HEK293 (cell line): ENCODE measurements at regions not wholly inside any gene's neighbourhood (a gene's known extent, or its start where the extent isn't known, plus 50 kb on each side); places are given as distances from the start of the nearest gene placed in this dataset.

Experiments used
- CTCF ChIA-PET: fragments of 350-600 bp; formaldehyde crosslinking; extraction: SDS; loops from one replicate; lab custom pipeline; 2021; ENCODE audit warnings: antibody characterized with exemption; lab: Yijun Ruan, JAX
- POLR2A ChIA-PET: fragments of 300-600 bp; formaldehyde crosslinking; extraction: SDS; loops from one replicate; lab custom pipeline; 2020; ENCODE audit warnings: antibody characterized with exemption, inconsistent platforms; lab: Yijun Ruan, JAX
- H3K27ac ChIP-seq: fragments of 200-500 bp; sonication (Bioruptor generic); 2 replicates; pipeline ENCODE4 v1.5.1; 2014; ENCODE audit warnings: low read depth, low read length, control low read depth, inconsistent platforms; ENCODE audit errors: extremely low read depth
- H3K36me3 ChIP-seq, 2 experiments: fragments of 200-500 bp in 1 of 2; sonication (Bioruptor generic) in 1 of 2; 1 replicate in 1 of 2; 2 replicates in 1 of 2; pipeline ENCODE4 v1.5.1; 2014 to 2017; ENCODE audit warnings: inconsistent platforms in 2 of 2, low read length in 2 of 2; ENCODE audit not compliant: control insufficient read depth in 2 of 2, insufficient read depth in 1 of 2
- H3K4me1 ChIP-seq: fragments of 200-500 bp; sonication (Bioruptor generic); 2 replicates; pipeline ENCODE4 v1.5.1; 2014; ENCODE audit warnings: mild to moderate bottlenecking, low read length, inconsistent platforms; ENCODE audit not compliant: control insufficient read depth, insufficient read depth
- H3K4me3 ChIP-seq: 2 replicates; pipeline ENCODE4 v1.5.1; 2011; ENCODE audit warnings: low read depth, mild to moderate bottlenecking, control low read depth, low read length, moderate library complexity
- H3K9me3 ChIP-seq: fragments of 200-500 bp; sonication (Bioruptor generic); 2 replicates; pipeline ENCODE4 v1.5.1; 2014; ENCODE audit warnings: low read depth, low read length, inconsistent platforms; ENCODE audit not compliant: control insufficient read depth, insufficient read depth
- HOXC10 ChIP-seq: sonication (generic); formaldehyde crosslinking; IDR thresholded peaks from 2 replicates; pipeline ENCODE4 v1.8.1; 2023; ENCODE audit warnings: mild to moderate bottlenecking, missing genetic modification reagents
- KLF16 ChIP-seq: fragments of 450-650 bp; formaldehyde crosslinking; IDR thresholded peaks from 2 replicates; pipeline ENCODE4 v1.5.1; 2017; ENCODE audit warnings: missing biosample characterization, missing genetic modification characterization
- KLF7 ChIP-seq: fragments of 450-650 bp; formaldehyde crosslinking; IDR thresholded peaks from 2 replicates; pipeline ENCODE4 v1.5.1; 2016; ENCODE audit warnings: missing biosample characterization, missing genetic modification characterization, borderline replicate concordance
- KLF9 ChIP-seq: fragments of 450-650 bp; formaldehyde crosslinking; IDR thresholded peaks from 2 replicates; pipeline ENCODE4 v1.5.1; 2016; ENCODE audit warnings: missing biosample characterization, missing genetic modification characterization, low read depth
- SCRT1 ChIP-seq: fragments of 450-650 bp; formaldehyde crosslinking; IDR thresholded peaks from 2 replicates; pipeline ENCODE4 v1.5.1; 2016; ENCODE audit warnings: missing biosample characterization, missing genetic modification characterization, borderline replicate concordance
- SP7 ChIP-seq: fragments of 450-650 bp; formaldehyde crosslinking; IDR thresholded peaks from 2 replicates; pipeline ENCODE4 v1.5.1; 2016; ENCODE audit warnings: missing biosample characterization, missing genetic modification characterization
- ZBTB1 ChIP-seq: fragments of 450-650 bp; formaldehyde crosslinking; IDR thresholded peaks from 2 replicates; pipeline ENCODE4 v1.5.1; 2016; ENCODE audit warnings: missing biosample characterization, missing genetic modification characterization
- ZBTB6 ChIP-seq: fragments of 450-650 bp; formaldehyde crosslinking; IDR thresholded peaks from 2 replicates; pipeline ENCODE4 v1.5.1; 2017; ENCODE audit warnings: missing biosample characterization, missing genetic modification characterization
- ZBTB7A ChIP-seq: fragments of 450-650 bp; formaldehyde crosslinking; IDR thresholded peaks from 2 replicates; pipeline ENCODE4 v1.5.1; 2016; ENCODE audit warnings: low read depth, missing biosample characterization, missing genetic modification characterization
- ZEB2 ChIP-seq: fragments of 450-650 bp; formaldehyde crosslinking; IDR thresholded peaks from 2 replicates; pipeline ENCODE4 v1.5.1; 2016; ENCODE audit warnings: missing biosample characterization, missing genetic modification characterization
- ZFP69B ChIP-seq: fragments of 450-650 bp; formaldehyde crosslinking; IDR thresholded peaks from 2 replicates; pipeline ENCODE4 v1.5.1; 2016; ENCODE audit warnings: missing biosample characterization, missing genetic modification characterization
- ZNF121 ChIP-seq: fragments of 450-650 bp; formaldehyde crosslinking; IDR thresholded peaks from 2 replicates; pipeline ENCODE4 v1.5.1; 2016; ENCODE audit warnings: missing biosample characterization, missing genetic modification characterization
- ZNF184 ChIP-seq: fragments of 450-650 bp; IDR thresholded peaks from 2 replicates; pipeline ENCODE4 v1.5.1; 2018; ENCODE audit warnings: missing biosample characterization, mild to moderate bottlenecking, missing genetic modification characterization
- ZNF19 ChIP-seq: fragments of 450-650 bp; formaldehyde crosslinking; IDR thresholded peaks from 2 replicates; pipeline ENCODE4; 2016; ENCODE audit warnings: missing biosample characterization, missing genetic modification characterization, low read depth
- ZNF23 ChIP-seq: fragments of 450-650 bp; formaldehyde crosslinking; IDR thresholded peaks from 2 replicates; pipeline ENCODE4 v1.5.1; 2016; ENCODE audit warnings: missing biosample characterization, missing genetic modification characterization, borderline replicate concordance
- ZNF24 ChIP-seq: fragments of 450-650 bp; formaldehyde crosslinking; IDR thresholded peaks from 2 replicates; pipeline ENCODE4 v1.5.1; 2016; ENCODE audit warnings: missing biosample characterization, missing genetic modification characterization
- ZNF302 ChIP-seq: fragments of 450-650 bp; formaldehyde crosslinking; IDR thresholded peaks from 2 replicates; pipeline ENCODE4 v1.5.1; 2016; ENCODE audit warnings: missing biosample characterization, missing genetic modification characterization, low read depth
- ZNF341 ChIP-seq: fragments of 450-650 bp; formaldehyde crosslinking; IDR thresholded peaks from 2 replicates; pipeline ENCODE4; 2016; ENCODE audit warnings: low read depth, missing biosample characterization, missing genetic modification characterization
- ZNF350 ChIP-seq: fragments of 450-650 bp; formaldehyde crosslinking; IDR thresholded peaks from 2 replicates; pipeline ENCODE4 v1.5.0; 2017; ENCODE audit warnings: missing biosample characterization, mild to moderate bottlenecking, missing genetic modification characterization
- ZNF558 ChIP-seq: fragments of 450-650 bp; formaldehyde crosslinking; IDR thresholded peaks from 2 replicates; pipeline ENCODE4 v1.5.1; 2016; ENCODE audit warnings: missing biosample characterization, missing genetic modification characterization
- ZNF560 ChIP-seq: fragments of 450-650 bp; formaldehyde crosslinking; IDR thresholded peaks from 2 replicates; pipeline ENCODE4 v1.5.1; 2017; ENCODE audit warnings: missing biosample characterization, missing genetic modification characterization, borderline replicate concordance
- ZNF585B ChIP-seq: fragments of 450-650 bp; formaldehyde crosslinking; IDR thresholded peaks from 2 replicates; pipeline ENCODE4 v1.5.1; 2016; ENCODE audit warnings: missing biosample characterization, missing genetic modification characterization
- ZNF707 ChIP-seq: fragments of 450-650 bp; formaldehyde crosslinking; IDR thresholded peaks from 2 replicates; pipeline ENCODE4 v1.5.1; 2016; ENCODE audit warnings: missing biosample characterization, missing genetic modification characterization
- ZNF843 ChIP-seq: fragments of 450-650 bp; formaldehyde crosslinking; IDR thresholded peaks from 2 replicates; pipeline ENCODE4 v1.5.1; 2016; ENCODE audit warnings: missing biosample characterization, missing genetic modification characterization
- ZSCAN23 ChIP-seq: fragments of 450-650 bp; formaldehyde crosslinking; IDR thresholded peaks from 2 replicates; pipeline ENCODE4 v1.5.1; 2016; ENCODE audit warnings: missing biosample characterization, missing genetic modification characterization
- TF ChIP-seq, protein P1 (sequence below): fragments of 450-650 bp; formaldehyde crosslinking; IDR thresholded peaks from 2 replicates; pipeline ENCODE4 v1.5.1; 2016; ENCODE audit warnings: missing biosample characterization, missing genetic modification characterization, borderline replicate concordance

DNA sequence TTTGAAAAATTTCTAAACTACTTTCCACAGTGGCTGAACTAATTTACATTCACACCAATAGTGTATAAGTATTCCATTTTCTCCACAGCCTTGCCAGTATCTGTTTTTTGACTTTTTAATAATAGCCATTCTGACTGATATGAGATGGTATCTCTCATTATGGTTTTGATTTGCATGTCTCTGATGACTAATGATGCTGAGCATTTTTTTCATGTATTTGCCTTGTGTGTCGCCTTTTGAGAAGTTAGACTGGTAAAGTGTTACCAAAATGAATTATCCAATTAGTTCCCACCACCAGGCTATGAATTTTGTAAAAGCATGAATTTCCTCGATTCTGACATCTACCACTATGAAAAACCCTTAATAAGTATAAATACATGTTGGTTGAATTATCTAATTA is 242.2 kb upstream of the GK2 start:
- H3K36me3 ChIP-seq = no peaks in the 10 kb centered on the region
- no peak overlapping the region for H3K4me3 ChIP-seq
- H3K9me3 ChIP-seq = no peaks in the 10 kb centered on the region
- no peak overlapping the region for H3K27ac ChIP-seq
- H3K4me1 ChIP-seq = peaks cover 7% of the 10 kb centered on the region
- ChIA-PET POLR2A (no interaction called here), CTCF (no interaction called here)
- TF ChIP-seq ZSCAN23 (tag by site-specific recombination) (no peak), ZNF24 (tag by site-specific recombination) (no peak), ZEB2 (no peak), HOXC10 (CRISPR knock-in tag) (no peak), ZNF184 (tag by site-specific recombination) (no peak), ZFP69B (tag by site-specific recombination) (no peak), ZNF350 (tag by site-specific recombination) (no peak), ZBTB7A (no peak), SP7 (tag by site-specific recombination) (no peak), ZNF341 (tag by site-specific recombination) (no peak), KLF16 (no peak), ZNF19 (no peak), ZNF121 (tag by site-specific recombination) (no peak), ZNF560 (tag by site-specific recombination) (no peak), ZBTB6 (tag by site-specific recombination) (no peak), ZNF585B (tag by site-specific recombination) (no peak), ZBTB1 (no peak), ZNF558 (tag by site-specific recombination) (no peak), ZNF843 (tag by site-specific recombination) (no peak)
- TF ChIP-seq, protein P1, sequence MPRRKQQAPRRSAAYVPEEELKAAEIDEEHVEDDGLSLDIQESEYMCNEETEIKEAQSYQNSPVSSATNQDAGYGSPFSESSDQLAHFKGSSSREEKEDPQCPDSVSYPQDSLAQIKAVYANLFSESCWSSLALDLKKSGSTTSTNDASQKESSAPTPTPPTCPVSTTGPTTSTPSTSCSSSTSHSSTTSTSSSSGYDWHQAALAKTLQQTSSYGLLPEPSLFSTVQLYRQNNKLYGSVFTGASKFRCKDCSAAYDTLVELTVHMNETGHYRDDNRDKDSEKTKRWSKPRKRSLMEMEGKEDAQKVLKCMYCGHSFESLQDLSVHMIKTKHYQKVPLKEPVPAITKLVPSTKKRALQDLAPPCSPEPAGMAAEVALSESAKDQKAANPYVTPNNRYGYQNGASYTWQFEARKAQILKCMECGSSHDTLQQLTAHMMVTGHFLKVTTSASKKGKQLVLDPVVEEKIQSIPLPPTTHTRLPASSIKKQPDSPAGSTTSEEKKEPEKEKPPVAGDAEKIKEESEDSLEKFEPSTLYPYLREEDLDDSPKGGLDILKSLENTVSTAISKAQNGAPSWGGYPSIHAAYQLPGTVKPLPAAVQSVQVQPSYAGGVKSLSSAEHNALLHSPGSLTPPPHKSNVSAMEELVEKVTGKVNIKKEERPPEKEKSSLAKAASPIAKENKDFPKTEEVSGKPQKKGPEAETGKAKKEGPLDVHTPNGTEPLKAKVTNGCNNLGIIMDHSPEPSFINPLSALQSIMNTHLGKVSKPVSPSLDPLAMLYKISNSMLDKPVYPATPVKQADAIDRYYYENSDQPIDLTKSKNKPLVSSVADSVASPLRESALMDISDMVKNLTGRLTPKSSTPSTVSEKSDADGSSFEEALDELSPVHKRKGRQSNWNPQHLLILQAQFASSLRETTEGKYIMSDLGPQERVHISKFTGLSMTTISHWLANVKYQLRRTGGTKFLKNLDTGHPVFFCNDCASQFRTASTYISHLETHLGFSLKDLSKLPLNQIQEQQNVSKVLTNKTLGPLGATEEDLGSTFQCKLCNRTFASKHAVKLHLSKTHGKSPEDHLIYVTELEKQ (tag by site-specific recombination) = no peak
- TF ChIP-seq, all 188 proteins: peak for 0

- CTCF ChIA-PET = no interaction called here
- Histone ChIP-seq H3K9me3 (no peaks in the 10 kb centered on the region), H3K27ac (no peak overlapping the region), H3K4me1 (no peaks in the 10 kb centered on the region), H3K4me3 (no peak overlapping the region), H3K36me3 (no peaks in the 10 kb centered on the region)
- TF ChIP-seq SCRT1 (tag by site-specific recombination) (no peak), KLF7 (no peak), ZNF707 (tag by site-specific recombination) (no peak), SP7 (tag by site-specific recombination) (no peak), ZNF23 (tag by site-specific recombination) (no peak), ZNF302 (tag by site-specific recombination) (no peak), KLF9 (tag by site-specific recombination) (no peak), ZBTB6 (tag by site-specific recombination) (no peak)
- POLR2A ChIA-PET = no interaction called here
Observed at GRCh38 chr4:79645942-79646341, 237.9 kb upstream of the GK2 start.
